HG03469 (cell line): ENCODE measurements at regions not wholly inside any gene's neighbourhood (a gene's known extent, or its start where the extent isn't known, plus 50 kb on each side); places are given as distances from the start of the nearest gene placed in this dataset.

Source experiments
- ATAC-seq: cut with Tn5 transposase; IDR thresholded peaks from one replicate; pipeline ENCODE4 v1.9.1; 2021; ENCODE audit warnings: mild to moderate bottlenecking, moderate library complexity, moderate number of reproducible peaks; ENCODE audit not compliant: unreplicated experiment

GRCh38 chr20:56949318-56949717, 317.1 kb downstream of the BMP7 start:
- ATAC-seq: no peak

DNA sequence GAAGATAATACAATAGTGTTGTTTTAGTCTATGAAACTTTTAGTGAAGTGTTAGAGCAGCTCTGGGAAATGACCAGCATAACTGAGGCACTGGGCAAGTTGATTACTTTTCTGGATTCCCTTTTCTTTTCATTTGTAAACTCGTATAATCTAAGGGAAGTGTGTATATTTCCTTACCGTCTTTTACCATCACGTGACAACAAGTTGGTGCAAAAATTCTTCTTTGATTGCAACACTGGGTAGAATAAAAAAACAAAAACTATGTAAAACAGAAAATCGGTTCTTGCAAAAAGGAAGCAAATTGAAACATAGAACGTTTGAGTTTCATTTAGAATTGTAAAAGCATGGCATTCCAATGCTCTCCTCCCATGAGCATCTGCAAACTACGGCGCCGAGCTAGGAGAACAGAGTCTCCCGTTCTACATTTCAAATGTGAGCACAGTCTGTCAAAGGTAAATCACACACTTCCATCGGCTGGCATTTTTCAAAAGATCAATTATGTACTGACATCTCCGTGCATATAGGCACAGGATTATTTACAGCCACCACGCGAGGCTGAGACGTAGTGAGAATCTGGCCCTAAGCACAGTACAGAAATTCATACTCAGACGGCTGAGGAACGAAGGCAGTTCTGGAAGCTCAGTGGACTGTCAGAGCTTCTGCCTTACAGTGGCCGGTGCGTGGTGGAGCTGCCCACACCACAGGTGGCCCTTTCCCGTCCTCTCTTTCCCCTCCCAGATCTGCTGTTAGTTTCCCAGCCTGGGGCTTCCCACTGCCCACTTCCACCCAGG, 314.0 kb downstream of the BMP7 start:
- no peak for ATAC-seq

GRCh38 chr20:56953048-56953586, 313.3 kb downstream of the BMP7 start:
- no peak for ATAC-seq

DNA sequence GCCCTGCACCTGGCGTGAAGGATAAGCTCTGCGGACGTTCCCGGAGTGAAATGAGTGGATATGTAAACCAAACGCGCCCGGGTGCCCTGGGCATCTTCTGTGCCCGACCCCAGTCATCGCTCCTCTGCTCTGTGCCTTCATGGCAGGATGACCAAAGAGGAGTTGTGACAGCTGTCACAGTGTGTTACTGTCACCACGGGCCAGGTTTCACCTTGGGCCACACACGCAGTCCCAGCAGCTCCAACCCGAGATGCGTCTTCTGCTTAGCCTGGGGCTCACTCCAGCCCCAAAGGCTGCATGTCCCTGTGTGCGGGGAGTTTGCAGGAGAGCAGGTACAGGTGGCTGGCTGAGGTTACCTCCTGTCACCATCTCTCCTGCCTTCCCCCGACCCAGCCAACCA, 311.6 kb downstream of the BMP7 start:
- ATAC-seq: no peak

- no peak for ATAC-seq
These were observed 310.8 kb downstream of the BMP7 start for GRCh38 chr20:56955680-56956079.

DNA sequence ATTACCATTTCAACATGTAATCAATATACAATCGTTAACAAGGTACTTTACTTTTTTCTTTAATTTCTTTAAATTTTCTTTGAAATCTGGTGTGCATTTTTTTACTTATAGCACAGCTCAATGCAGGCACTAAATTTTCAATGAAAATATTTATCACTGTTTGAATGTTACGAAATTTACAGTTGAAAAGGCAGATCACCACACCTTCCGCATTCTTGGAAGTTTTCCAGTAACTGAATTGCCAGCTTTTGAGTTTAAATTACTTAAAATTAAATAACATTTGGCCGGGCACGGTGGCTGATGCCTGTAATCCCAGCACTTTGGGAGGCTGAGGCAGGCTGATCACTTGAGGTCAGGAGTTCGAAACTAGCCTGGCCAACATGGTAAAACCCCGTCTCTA, 309.9 kb downstream of the BMP7 start:
- no peak for ATAC-seq

DNA sequence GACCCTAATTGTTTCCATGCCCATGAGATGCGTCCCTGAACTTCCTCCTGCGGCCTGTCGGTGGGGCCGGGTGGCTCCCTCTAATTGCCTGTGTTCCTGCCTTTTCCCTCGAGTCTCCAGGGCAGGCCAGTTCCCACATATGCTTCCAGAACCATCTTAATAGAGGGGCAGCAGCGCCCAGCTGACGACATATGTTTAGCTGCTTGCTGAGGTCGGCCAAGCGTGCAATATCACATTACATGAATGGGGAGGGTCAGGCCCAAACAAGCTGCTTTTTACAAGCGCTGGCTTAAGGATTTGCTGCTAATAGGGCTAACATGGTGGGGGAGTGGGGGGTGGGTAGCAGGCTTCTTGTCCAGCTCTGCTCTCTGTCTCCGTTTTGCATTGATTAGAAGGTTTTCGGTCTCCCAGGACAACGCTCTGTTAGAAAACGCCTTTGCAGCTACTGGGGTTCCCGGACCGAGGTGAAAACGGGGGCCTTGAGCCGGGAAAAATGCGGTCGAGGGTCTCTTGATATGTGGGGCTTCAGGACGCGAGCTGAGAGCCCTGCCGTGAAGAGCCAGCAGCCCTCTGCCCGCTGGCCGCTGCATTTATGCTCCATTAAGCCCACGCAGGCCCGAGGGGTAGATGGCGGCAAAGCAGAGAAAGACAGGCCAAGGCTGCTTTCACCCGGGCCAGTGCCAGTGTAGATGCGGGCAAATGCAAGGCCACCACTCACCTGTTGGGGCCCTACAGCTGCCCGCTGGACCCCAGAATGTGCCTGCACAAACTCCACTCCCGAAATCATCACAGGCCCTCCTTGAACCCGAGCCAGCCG, 308.5 kb downstream of the BMP7 start:
- ATAC-seq: no peak

- no peak for ATAC-seq
These were observed 301.5 kb downstream of the BMP7 start for GRCh38 chr20:56964901-56965300.

DNA sequence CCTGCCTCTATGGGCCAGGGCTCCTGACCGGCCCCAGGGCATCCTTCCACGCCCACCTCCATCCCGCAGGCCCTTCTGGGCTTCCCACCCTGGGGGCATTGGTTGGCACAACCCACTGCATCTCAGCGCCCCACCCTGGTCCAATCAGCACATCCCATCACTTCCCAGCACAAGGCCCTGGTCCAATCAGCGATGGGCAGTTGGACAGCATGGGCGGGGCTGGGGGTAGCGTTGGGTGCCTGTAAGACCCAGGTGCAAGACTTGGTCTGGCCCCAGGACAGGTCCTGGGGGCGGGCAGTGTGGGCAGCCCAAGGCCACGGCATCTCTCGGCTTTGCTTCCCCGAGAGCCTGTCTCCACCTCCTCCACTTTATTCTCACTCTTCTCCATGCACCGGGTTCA, 298.5 kb downstream of the BMP7 start:
- ATAC-seq: no peak

- no peak for ATAC-seq
These were observed 297.9 kb downstream of the BMP7 start for GRCh38 chr20:56968376-56969048.

DNA sequence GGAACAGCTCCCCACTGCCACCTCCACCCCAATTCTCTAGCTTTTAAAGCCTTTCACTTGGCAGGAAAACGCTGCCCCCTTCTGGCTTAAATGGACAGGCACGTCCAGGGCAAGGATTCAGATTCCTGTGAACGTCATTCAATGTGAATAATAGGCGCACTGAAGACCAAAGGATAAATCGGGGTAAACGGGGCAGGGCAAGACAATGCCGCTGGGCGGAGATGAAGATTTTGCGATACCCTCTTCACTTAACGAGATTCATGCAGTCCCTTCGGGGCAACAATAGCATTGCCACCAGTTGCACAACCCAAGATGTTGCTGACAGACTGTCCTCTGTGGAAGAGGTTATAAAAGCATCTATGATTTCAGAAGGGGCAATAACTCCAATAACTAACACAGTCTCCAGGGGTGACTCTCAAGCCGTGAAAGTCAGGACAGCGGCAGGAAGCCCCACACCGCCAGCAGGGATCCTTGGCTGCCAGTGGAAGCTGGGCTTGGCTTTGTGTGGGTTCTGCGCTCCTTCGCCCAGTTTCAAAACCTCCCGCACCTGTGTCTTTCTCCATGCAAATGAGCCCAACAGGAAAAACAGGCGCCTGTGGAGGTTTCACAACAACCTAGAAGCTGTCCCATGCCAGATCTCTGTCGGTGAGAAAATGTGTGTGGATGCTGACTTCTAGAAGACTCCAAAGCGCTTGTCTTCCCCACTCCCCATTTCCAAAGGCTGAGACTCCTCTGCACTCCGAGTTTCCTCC, 291.8 kb downstream of the BMP7 start:
- ATAC-seq: no peak

DNA sequence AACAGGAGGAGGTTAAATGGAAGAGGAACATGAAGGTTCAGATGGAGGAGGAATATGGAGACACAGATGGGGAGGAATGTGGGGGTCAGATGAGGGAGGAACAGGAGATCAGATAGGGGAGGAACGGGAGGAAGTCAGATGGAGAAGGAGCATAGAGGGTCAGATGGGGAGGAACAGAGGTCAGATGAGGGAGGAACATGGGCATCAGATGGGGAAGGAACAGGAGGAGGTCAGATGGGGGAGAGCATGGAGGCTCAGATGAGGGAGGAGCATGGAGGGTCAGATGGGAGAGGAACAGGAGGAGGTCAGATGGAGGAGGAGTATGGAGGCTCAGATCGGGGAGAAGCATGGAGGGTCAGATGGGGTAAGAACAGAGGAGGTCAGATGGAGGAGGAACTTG, 290.6 kb downstream of the BMP7 start:
- no peak for ATAC-seq

DNA sequence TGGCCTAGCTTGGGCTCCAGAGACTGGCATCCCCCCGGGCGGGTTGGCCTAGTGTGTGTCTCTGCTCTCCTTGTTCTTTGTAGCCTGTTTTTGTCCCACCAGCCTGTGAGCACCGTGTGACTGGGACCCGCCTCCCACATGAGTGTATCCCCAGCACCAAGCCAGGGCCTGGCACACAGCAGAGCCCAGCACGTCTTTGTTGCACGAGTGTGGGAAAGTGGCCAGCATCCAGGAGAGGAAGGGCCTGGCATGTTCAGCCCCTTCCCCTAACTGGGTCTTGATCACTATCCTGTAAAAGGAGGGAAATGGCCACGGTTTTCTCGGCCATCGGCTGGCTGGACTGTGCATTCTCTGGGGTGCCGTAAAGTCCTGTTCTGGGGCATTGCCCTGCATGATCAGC, 290.1 kb downstream of the BMP7 start:
- no peak for ATAC-seq

DNA sequence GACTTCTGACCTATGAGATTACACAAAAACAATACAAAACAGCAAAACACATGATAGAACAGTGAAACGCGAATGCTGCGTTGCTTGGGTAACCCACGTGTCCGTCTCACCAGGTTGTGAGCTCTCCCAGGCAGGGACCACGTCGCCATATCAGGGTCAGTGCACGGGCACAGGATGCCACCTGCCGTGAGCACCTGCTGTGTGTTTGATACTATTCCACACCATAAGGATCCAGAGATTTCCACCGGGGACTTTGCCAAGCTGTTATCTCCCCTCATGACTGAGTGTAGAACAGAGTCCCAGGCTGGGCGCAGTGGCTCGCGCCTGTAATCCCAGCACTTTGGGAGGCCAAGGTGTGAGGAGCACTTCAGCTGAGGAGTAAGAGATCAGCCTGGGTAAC, 288.0 kb downstream of the BMP7 start:
- no peak for ATAC-seq

- ATAC-seq: no peak
These were observed 287.3 kb downstream of the BMP7 start for GRCh38 chr20:56979125-56979524.

DNA sequence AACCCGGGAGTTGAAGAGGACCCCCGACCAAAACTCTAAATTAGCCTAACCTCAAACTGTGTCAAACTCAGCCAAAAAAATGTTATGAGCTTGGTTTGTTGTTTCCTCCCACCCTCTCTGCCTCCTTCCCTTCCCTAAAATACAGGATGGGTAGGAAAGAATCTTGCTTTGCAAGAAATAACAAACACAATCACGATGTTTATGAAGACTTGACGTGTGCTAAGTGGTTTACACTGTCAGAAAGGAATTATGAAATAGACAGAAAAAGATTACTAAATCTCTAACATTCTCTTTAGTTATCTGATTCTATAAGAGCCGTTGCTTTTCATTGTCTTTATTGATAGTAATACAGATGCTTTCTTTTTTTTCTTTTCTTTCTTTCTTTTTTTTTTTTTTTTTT, 285.1 kb downstream of the BMP7 start:
- ATAC-seq: no peak

DNA sequence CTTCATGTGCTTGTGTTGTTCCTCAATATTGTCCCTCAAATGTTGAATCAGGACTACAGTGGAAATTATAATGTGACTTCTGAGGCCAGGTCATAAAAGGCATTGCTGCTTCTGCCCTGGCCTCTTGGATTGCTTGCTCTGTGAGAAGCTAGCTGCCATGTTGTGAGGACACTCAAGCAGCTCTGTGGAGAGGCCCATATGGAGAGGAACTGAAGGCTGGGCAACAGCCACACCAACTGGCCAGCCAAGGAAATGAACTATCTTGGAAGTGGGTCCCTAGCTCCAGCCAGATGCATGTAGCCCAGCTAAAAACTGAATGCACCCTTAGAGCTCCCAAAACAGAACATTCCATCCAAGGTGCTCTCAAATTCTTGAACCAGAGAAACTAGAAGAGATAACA, 282.6 kb downstream of the BMP7 start:
- ATAC-seq: no peak

- ATAC-seq: no peak
These were observed 281.3 kb downstream of the BMP7 start for GRCh38 chr20:56985066-56985685.

GRCh38 chr20:56986476-56986875, 280.0 kb downstream of the BMP7 start:
- no peak for ATAC-seq
